Endothelial cell of umbilical vein (primary cell): ENCODE measurements at regions not wholly inside any gene's neighbourhood (a gene's known extent, or its start where the extent isn't known, plus 50 kb on each side); places are given as distances from the start of the nearest gene placed in this dataset.

Experiments
- CTCF ChIP-seq, 2 donors: IDR thresholded peaks; 1 replicate in 1 of 2; 2 replicates in 1 of 2; pipeline ENCODE4 v1.5.1; 2011; ENCODE audit warnings: low read length in 2 of 2, mild to moderate bottlenecking in 2 of 2, moderate library complexity in 2 of 2, control low read depth in 1 of 2, inconsistent platforms in 1 of 2, low read depth in 1 of 2; ENCODE audit not compliant: insufficient read depth in 1 of 2; ENCODE audit errors: extremely low read depth in 1 of 2
- EZH2 ChIP-seq: IDR thresholded peaks from 2 replicates; pipeline ENCODE4 v1.6.1; 2012; ENCODE audit warnings: borderline replicate concordance, low read depth, mild to moderate bottlenecking, moderate library complexity, low read length, inconsistent platforms; ENCODE audit not compliant: severe bottlenecking
- MYC ChIP-seq: IDR thresholded peaks from one replicate; pipeline ENCODE4 v1.6.1; 2011; ENCODE audit warnings: mild to moderate bottlenecking, low read depth, low read length

DNA sequence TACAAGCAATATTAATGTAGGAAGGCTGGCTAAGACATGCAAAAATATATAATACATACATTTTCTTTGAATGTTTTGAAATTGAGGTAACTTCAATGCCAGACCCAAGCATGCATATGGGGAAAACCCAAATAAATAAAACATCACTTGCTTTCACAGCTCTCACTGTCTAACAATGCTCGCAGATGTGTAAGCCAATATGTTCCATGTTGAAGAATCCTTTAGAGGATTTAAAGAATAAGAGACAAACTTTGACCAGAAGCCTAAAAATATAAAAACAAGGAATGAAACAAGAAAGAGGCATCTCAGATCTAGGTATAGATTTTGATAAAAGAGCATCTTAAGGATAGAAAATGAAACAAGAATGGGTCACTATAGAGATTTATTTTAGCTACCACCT is 354.2 kb downstream of the CDH10 start:
- TF ChIP-seq CTCF (IDR thresholded peaks at IDR 0.05; ENCODE audit: extremely low read depth in 1 of 2, insufficient read depth in 1 of 2, low read depth in 1 of 2, low read length in 2 of 2), result no peak
- no peak for TF ChIP-seq MYC
- no peak for TF ChIP-seq EZH2
